WERI-Rb-1 (cell line): ENCODE measurements at regions not wholly inside any gene's neighbourhood (a gene's known extent, or its start where the extent isn't known, plus 50 kb on each side); places are given as distances from the start of the nearest gene placed in this dataset.
"Not testable (repeated sequence)": the region's sequence is repeated elsewhere in the genome, so short reads cannot be mapped to it uniquely, and the experiment has no call there.

Experiments used
- DNase-seq: peaks from one replicate; pipeline ENCODE4 v3.0.0-alpha.2; 2020
- H3K27ac ChIP-seq: fragments of 250-450 bp; sonication (Bioruptor Pico); 2 replicates; pipeline ENCODE4 v1.5.1; 2020; ENCODE audit warnings: mild to moderate bottlenecking, moderate library complexity
- H3K27me3 ChIP-seq: fragments of 250-450 bp; sonication (Bioruptor Pico); 2 replicates; pipeline ENCODE4 v1.5.1; 2021; ENCODE audit warnings: mild to moderate bottlenecking, low read depth, moderate library complexity; ENCODE audit not compliant: insufficient read depth, severe bottlenecking
- H3K36me3 ChIP-seq: fragments of 250-450 bp; sonication (Bioruptor Pico); 2 replicates; pipeline ENCODE4 v1.5.1; 2020; ENCODE audit warnings: mild to moderate bottlenecking, moderate library complexity
- H3K4me3 ChIP-seq: 2 replicates; pipeline ENCODE4 v1.5.1; 2011; ENCODE audit warnings: low read depth, mild to moderate bottlenecking, control low read depth, low read length
- H3K9me3 ChIP-seq: fragments of 250-450 bp; sonication (Bioruptor Pico); 2 replicates; pipeline ENCODE4 v1.5.1; 2021; ENCODE audit warnings: mild to moderate bottlenecking, moderate library complexity; ENCODE audit not compliant: severe bottlenecking
- TF ChIP-seq, protein P1 (sequence below): IDR thresholded peaks from 2 replicates; pipeline ENCODE4 v1.5.1; 2011; ENCODE audit warnings: low read depth, mild to moderate bottlenecking, control low read depth, inconsistent platforms, low read length

DNA sequence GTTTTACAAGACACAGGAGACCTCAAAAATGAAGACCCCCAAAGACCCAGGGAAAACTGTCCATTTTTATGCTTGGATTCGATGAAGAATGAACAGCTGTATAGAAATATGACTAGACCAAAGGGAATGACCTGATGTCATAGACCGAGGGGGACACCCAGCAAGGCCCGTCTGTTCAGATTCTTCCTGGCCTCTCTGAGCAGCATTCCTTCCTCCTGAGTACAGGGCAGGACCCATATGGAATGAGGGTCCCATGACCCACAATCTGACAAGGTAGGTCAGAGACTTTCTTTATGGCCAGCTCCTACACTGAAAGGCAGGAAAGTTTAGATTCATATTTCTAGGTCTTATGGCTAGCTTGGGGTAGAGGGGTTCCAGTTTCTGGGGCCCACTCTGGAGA lies 356.0 kb downstream of the GATA3 start:
- TF ChIP-seq, protein P1, sequence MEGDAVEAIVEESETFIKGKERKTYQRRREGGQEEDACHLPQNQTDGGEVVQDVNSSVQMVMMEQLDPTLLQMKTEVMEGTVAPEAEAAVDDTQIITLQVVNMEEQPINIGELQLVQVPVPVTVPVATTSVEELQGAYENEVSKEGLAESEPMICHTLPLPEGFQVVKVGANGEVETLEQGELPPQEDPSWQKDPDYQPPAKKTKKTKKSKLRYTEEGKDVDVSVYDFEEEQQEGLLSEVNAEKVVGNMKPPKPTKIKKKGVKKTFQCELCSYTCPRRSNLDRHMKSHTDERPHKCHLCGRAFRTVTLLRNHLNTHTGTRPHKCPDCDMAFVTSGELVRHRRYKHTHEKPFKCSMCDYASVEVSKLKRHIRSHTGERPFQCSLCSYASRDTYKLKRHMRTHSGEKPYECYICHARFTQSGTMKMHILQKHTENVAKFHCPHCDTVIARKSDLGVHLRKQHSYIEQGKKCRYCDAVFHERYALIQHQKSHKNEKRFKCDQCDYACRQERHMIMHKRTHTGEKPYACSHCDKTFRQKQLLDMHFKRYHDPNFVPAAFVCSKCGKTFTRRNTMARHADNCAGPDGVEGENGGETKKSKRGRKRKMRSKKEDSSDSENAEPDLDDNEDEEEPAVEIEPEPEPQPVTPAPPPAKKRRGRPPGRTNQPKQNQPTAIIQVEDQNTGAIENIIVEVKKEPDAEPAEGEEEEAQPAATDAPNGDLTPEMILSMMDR: no peak
- Histone ChIP-seq H3K36me3 (no peaks in the 10 kb centered on the region), H3K27me3 (no peaks in the 10 kb centered on the region), H3K4me3 (no peak overlapping the region), H3K9me3 (no peaks in the 10 kb centered on the region), H3K27ac (no peak overlapping the region)
- DNase-seq: no peak

DNA sequence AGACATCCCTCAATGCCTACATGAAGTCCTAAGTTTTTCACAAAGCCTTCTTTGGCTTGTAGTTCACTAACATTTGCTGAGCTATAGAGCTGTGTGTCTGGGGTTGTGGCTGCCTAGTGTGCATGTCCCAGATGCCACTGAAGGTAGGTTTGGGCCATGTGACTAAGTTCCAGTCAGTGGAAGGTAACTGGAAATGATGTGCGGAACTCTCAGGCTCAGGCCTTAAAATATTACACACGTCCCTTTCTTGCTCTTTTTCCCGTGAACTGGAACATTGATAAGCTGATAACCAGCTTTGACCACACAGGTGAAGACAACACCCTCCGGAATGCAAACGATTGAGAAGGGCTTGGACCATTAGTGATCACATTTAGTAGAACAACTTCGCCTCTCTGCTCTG lies 358.1 kb downstream of the GATA3 start:
- H3K36me3 ChIP-seq: no peaks in the 10 kb centered on the region
- no peak overlapping the region for H3K27ac ChIP-seq
- H3K27me3 ChIP-seq: no peaks in the 10 kb centered on the region
- DNase-seq: no peak
- no peaks in the 10 kb centered on the region for H3K9me3 ChIP-seq
- TF ChIP-seq, protein P1: no peak
- no peak overlapping the region for H3K4me3 ChIP-seq

DNA sequence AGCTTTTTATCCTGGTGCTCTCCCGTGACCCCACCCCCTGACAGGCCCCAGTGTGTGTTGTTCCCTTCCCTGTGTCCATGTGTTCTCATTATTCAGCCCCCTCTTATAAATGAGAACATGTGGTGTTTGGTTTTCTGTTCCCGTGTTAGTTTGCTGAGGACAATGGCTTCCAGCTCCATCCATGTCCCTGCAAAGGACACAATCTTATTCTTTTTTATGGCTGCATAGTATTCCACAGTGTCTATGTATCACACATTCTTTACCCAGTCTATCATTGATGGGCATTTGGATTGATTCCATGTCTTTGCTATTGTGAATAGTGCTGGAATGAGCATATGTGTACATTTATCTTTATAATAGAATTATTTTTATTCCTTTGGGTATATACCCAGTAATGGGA lies 360.5 kb downstream of the GATA3 start:
- H3K36me3 ChIP-seq, H3K27ac ChIP-seq, H3K9me3 ChIP-seq: not testable (repeated sequence)

DNA sequence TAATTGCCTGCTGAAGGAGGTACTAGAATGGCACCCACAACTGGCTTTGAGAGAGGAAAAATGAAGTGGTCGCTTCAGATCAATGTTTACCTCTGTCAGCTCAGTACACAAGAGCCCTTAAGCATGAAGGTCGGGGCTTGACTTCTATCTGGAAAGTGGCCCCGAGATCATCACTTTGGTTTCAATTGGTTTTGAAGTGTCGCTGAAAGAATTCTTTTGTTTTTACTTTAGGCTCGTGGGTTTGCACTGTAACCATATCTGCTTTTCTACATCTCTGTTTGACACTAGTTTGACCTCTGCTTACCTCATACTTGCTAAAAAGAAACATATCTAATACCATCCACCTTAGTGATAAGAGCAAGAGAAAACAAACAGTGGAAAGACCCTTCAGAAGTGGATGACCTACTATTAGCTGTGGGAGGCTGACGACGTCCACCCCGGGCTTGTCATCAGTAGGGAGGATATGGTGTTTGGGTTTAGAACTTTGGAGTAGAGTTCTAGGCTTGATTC lies 361.8 kb downstream of the GATA3 start:
- Histone ChIP-seq H3K27ac (no peak overlapping the region), H3K4me3 (no peak overlapping the region), H3K36me3 (no peaks in the 10 kb centered on the region), H3K9me3 (no peaks in the 10 kb centered on the region), H3K27me3 (no peaks in the 10 kb centered on the region)
- TF ChIP-seq, protein P1: no peak
- no peak for DNase-seq

More for the DNA sequence above, 360.5 kb downstream of the GATA3 start:
- H3K4me3 ChIP-seq, H3K27me3 ChIP-seq, DNase-seq: not testable (repeated sequence)

DNA sequence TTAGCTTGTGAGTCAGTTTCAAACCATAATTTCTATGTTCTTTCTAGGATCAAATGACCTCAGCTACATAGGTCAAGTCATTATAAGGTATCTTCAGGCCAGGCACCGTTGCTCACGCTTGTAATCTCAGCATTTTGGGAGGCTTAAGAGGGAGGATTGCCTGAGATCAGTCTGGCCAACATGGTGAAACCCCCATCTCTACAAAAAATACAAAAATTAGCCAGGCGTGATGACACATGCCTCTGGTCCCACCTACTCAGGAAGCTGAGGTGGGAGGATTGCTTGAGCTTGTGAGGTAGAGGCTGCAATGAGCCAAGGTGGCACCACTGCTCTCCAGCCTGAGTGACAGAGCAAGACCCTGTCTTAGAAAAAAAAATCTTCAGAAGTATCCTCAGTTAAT lies 362.3 kb downstream of the GATA3 start:
- DNase-seq: no peak
- no peaks in the 10 kb centered on the region for H3K9me3 ChIP-seq
- H3K4me3 ChIP-seq: no peak overlapping the region
- H3K36me3 ChIP-seq: no peaks in the 10 kb centered on the region
- H3K27me3 ChIP-seq: no peaks in the 10 kb centered on the region
- H3K27ac ChIP-seq: no peak overlapping the region
- TF ChIP-seq, protein P1: no peak

DNA sequence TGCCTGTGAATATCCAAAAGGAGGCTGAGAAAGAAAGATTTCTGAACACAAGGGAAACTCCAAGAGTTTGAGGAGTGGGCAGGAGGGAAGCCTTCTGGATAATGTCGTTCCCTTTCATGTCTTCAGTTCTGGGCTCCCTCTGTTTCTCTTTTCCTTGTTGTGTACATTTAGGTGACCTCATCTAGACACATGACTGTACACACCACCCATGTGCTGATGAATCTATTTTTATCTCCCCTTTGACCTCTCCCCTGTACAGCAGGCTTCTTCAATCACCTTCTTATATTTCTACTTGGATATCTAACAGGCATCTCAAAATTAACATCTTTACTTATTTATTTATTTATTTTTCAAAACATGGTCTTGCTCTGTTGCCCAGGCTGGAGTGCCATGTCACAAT lies 363.1 kb downstream of the GATA3 start:
- no peaks in the 10 kb centered on the region for H3K36me3 ChIP-seq
- TF ChIP-seq, protein P1: no peak
- no peak for DNase-seq
- no peaks in the 10 kb centered on the region for H3K27me3 ChIP-seq
- H3K27ac ChIP-seq: no peak overlapping the region
- H3K9me3 ChIP-seq: no peaks in the 10 kb centered on the region
- no peak overlapping the region for H3K4me3 ChIP-seq
